A549 (cell line): ENCODE measurements at regions not wholly inside any gene's neighbourhood (a gene's known extent, or its start where the extent isn't known, plus 50 kb on each side); places are given as distances from the start of the nearest gene placed in this dataset.

ENCODE experiments used
- ATAC-seq, 2 experiments: fragments of 200-7000 bp in 1 of 2; fragments of >200 bp in 1 of 2; cut with Nextera tagmentation in 1 of 2; cut with Tn5 transposase in 1 of 2; 3 replicates each; pipeline versions ENCODE4 v1.8.0 to v1.9.1; 2018 to 2020; ENCODE audit warnings: mild to moderate bottlenecking in 1 of 2, moderate library complexity in 1 of 2
- CTCF ChIA-PET: fragments of 300-600 bp; sonication (Branson Sonifier 250); formaldehyde crosslinking; extraction: SDS; loops from one replicate; lab custom pipeline; 2021; ENCODE audit warnings: antibody characterized with exemption, inconsistent platforms; lab: Yijun Ruan, JAX
- POLR2A ChIA-PET: fragments of 350-600 bp; formaldehyde crosslinking; extraction: SDS; loops from one replicate; lab custom pipeline; 2021; ENCODE audit warnings: antibody characterized with exemption, inconsistent platforms; lab: Yijun Ruan, JAX
- DNase-seq, 2 experiments: peaks; one replicate each; pipeline versions ENCODE4 v3.0.0 to v3.0.0-alpha.2; 2011 to 2016; ENCODE audit warnings: low read depth in 1 of 2, low spot score in 1 of 2
- FAIRE-seq: peaks from 2 replicates; lab custom pipeline; 2011; peaks lifted over from hg19 to GRCh38; lab: Jason Lieb, UNC
- H3K27ac ChIP-seq, 2 experiments: fragments of >200 bp; sonication (Bioruptor Twin); formaldehyde crosslinking; 3 replicates each; pipeline ENCODE4 v1.5.1; 2016 to 2017
- H3K4me1 ChIP-seq: fragments of >200 bp; sonication (Bioruptor Twin); formaldehyde crosslinking; 3 replicates; pipeline ENCODE4 v1.6.1; 2016
- H3K4me2 ChIP-seq: fragments of >200 bp; sonication (Bioruptor Twin); formaldehyde crosslinking; 3 replicates; pipeline ENCODE4 v1.6.1; 2016
- H3K4me3 ChIP-seq: fragments of >200 bp; sonication (Bioruptor Twin); formaldehyde crosslinking; 3 replicates; pipeline ENCODE4 v1.5.1; 2016
- H3K9me3 ChIP-seq: fragments of >200 bp; sonication (Bioruptor Twin); formaldehyde crosslinking; 3 replicates; pipeline ENCODE4 v1.6.1; 2016
- CHD4 ChIP-seq: fragments of 200-600 bp; sonication (generic); IDR thresholded peaks from 2 replicates; pipeline ENCODE4 v1.6.1; 2016; ENCODE audit warnings: antibody characterized with exemption, mild to moderate bottlenecking, borderline replicate concordance
- EHF ChIP-seq: fragments of 250-450 bp; sonication (Bioruptor Pico); IDR thresholded peaks from 2 replicates; pipeline ENCODE4 v1.5.0; 2020; ENCODE audit warnings: mild to moderate bottlenecking
- EP300 ChIP-seq, 2 experiments: fragments of >200 bp; sonication (Bioruptor Twin); formaldehyde crosslinking; IDR thresholded peaks; 2 replicates in 1 of 2; 3 replicates in 1 of 2; pipeline ENCODE4 v1.6.1; 2016 to 2017
- ESRRA ChIP-seq: fragments of 150-350 bp; IDR thresholded peaks from 2 replicates; pipeline ENCODE4 v1.6.1; 2014; ENCODE audit warnings: mild to moderate bottlenecking, low read length, borderline replicate concordance
- GATA3 ChIP-seq: IDR thresholded peaks from 2 replicates; pipeline ENCODE4 v1.6.1; 2012; ENCODE audit warnings: borderline replicate concordance
- HOXB13 ChIP-seq: fragments of 250-450 bp; sonication (Bioruptor Pico); IDR thresholded peaks from 2 replicates; pipeline ENCODE4 v1.5.0; 2020; ENCODE audit warnings: low read depth, mild to moderate bottlenecking, moderate library complexity
- JUN ChIP-seq, 2 experiments: fragments of >200 bp; sonication (Bioruptor Twin); formaldehyde crosslinking; IDR thresholded peaks; 2 replicates in 1 of 2; 3 replicates in 1 of 2; pipeline ENCODE4 v1.6.1; 2016 to 2017
- JUNB ChIP-seq: fragments of >200 bp; sonication (Bioruptor Twin); formaldehyde crosslinking; IDR thresholded peaks from 2 replicates; pipeline ENCODE4 v1.6.1; 2016
- KDM5A ChIP-seq: fragments of 200-600 bp; sonication (generic); IDR thresholded peaks from 2 replicates; pipeline ENCODE4 v1.6.1; 2016; ENCODE audit warnings: antibody characterized with exemption, mild to moderate bottlenecking
- MAFK ChIP-seq: fragments of 450-650 bp; IDR thresholded peaks from 2 replicates; pipeline ENCODE4 v1.6.1; 2014; ENCODE audit not compliant: partially characterized antibody
- PHF8 ChIP-seq: fragments of 200-600 bp; sonication (generic); IDR thresholded peaks from 2 replicates; pipeline ENCODE4 v1.6.1; 2016; ENCODE audit warnings: low read depth, mild to moderate bottlenecking, antibody characterized with exemption, moderate library complexity, borderline replicate concordance
- RAD21 ChIP-seq, 2 experiments: fragments of >200 bp in 1 of 2; sonication (Bioruptor Twin) in 1 of 2; formaldehyde crosslinking in 1 of 2; IDR thresholded peaks in 1 of 2; conservative IDR thresholded peaks in 1 of 2; 2 replicates in 1 of 2; 3 replicates in 1 of 2; pipeline ENCODE4 v1.6.1; 2012 to 2018; ENCODE audit warnings: inconsistent platforms in 1 of 2
- RARB ChIP-seq: fragments of 250-450 bp; sonication (Bioruptor Pico); IDR thresholded peaks from 2 replicates; pipeline ENCODE4 v1.8.0; 2021; ENCODE audit warnings: mild to moderate bottlenecking, moderate library complexity
- SMC3 ChIP-seq: fragments of >200 bp; sonication (Bioruptor Twin); formaldehyde crosslinking; IDR thresholded peaks from 3 replicates; pipeline ENCODE4 v1.6.1; 2018; ENCODE audit warnings: inconsistent platforms
- TFCP2L1 ChIP-seq: fragments of 250-450 bp; sonication (Bioruptor Pico); IDR thresholded peaks from 2 replicates; pipeline ENCODE4 v1.5.0; 2021; ENCODE audit warnings: mild to moderate bottlenecking
- ZFP36 ChIP-seq: fragments of 450-650 bp; IDR thresholded peaks from 2 replicates; pipeline ENCODE4 v1.6.1; 2014; ENCODE audit warnings: borderline replicate concordance; ENCODE audit not compliant: partially characterized antibody
- ZNF302 ChIP-seq: fragments of 250-450 bp; sonication (Bioruptor Pico); IDR thresholded peaks from 2 replicates; pipeline ENCODE4 v1.9.0; 2021; ENCODE audit warnings: inconsistent platforms, mild to moderate bottlenecking, moderate library complexity
- WGBS: methylation state at CpG from one replicate; pipeline ENCODE4 v1.1.6; 2017; ENCODE audit errors: missing lambda C conversion rate; 5-methylcytosine and 5-hydroxymethylcytosine counted together
- TF ChIP-seq, protein P1 (sequence below): fragments of >200 bp; sonication (Bioruptor Twin); formaldehyde crosslinking; IDR thresholded peaks from 2 replicates; pipeline ENCODE4 v1.6.1; 2016
- TF ChIP-seq, protein P2 (sequence below): IDR thresholded peaks from 2 replicates; pipeline ENCODE4 v1.6.1; 2012
- TF ChIP-seq, protein P3 (sequence below): fragments of >200 bp; sonication (Bioruptor Twin); formaldehyde crosslinking; IDR thresholded peaks from 3 replicates; pipeline ENCODE4 v1.6.1; 2016
- TF ChIP-seq, protein P4 (sequence below): fragments of >200 bp; sonication (Bioruptor Twin); formaldehyde crosslinking; IDR thresholded peaks from 3 replicates; pipeline ENCODE4 v1.5.1; 2016

DNA sequence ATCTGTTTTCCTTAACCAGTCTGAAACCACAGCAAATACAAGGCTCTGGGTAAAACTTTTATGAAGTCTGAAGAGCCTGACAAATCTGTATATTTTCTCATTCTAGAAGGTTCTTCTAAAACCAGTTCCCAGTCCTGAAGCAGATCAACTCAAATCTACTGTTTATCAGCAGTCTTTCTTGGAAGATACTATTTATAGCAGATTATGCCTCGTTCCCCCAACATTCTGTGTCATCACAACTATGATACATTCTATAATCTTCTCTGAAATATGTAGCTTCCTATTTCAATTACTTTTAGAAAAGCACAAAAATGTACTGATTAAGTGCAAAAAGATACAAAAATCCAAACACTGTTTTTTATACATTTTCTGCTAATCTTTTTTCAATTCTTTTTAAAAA is 67.5 kb downstream of the NIBAN1 start:
- ATAC-seq (no peak), FAIRE-seq (no peak), DNase-seq (no peak)
- WGBS = 35% methylated on average over 1 of the region's 1 CpG
- Histone ChIP-seq H3K4me3 (no peak overlapping the region), H3K4me1 (peaks cover 9% of the 10 kb centered on the region; the same call in 2 of the 3 replicates), H3K27ac (no peak overlapping the region), H3K4me2 (no peak overlapping the region), H3K9me3 (no peaks in the 10 kb centered on the region)
- ChIA-PET CTCF (no interaction called here), POLR2A (interaction anchor here (0.6 kb wide), 1 partner anchor 264 kb away, joined by 3 read pairs; no protein-coding TSS in a partner anchor)
- TF ChIP-seq ESRRA (no peak), MAFK (no peak)

DNA sequence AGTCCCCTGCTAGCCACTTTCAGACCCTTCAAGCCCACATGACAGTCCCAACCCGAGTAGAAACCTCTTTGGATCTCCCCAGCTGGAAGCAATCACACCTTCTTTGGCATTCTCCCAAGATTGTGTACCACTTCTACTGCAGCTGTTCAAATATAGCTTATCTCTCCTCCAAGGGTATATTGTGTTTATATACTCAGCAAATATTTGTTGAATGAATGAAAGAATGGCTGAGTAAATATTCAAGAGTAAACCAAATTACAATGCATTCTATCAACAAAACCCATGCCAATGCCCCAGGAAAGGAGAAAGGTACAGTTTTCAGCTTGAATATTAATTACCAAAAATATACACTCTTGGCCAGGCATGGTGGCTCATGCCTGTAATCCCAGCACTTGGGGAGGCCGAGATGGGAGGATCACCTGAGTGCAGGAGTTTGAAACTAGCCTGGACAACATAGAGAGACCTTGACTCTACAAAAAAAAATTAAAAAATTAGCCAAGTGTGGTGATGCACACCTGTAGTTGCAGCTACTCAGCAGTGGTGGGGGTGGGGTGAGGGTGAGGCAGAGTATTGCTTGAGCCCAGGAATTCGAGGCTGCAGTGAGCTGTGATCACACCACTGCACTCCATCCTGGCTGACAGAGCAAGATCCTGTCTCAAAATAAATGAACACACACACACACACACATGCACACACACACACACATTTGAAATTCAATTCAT is 68.5 kb downstream of the NIBAN1 start:
- Histone ChIP-seq H3K4me2 (no peak overlapping the region), H3K4me1 (peaks cover 9% of the 10 kb centered on the region; the same call in 2 of the 3 replicates), H3K27ac (no peak overlapping the region), H3K9me3 (no peaks in the 10 kb centered on the region), H3K4me3 (no peak overlapping the region)
- ChIA-PET CTCF (interaction anchor here (1.4 kb wide), 2 partner anchors 10 to 101 kb away, joined by 3 to 4 read pairs; no protein-coding TSS in a partner anchor), POLR2A (interaction anchor here (0.6 kb wide), 1 partner anchor 265 kb away, joined by 3 read pairs; no protein-coding TSS in a partner anchor)
- ATAC-seq (peak in 1 of 2 experiments; percentile 21; a peak in 1 of 6 replicates), DNase-seq (peak in 1 of 2 experiments; percentile 19), FAIRE-seq (no peak)
- TF ChIP-seq JUN (IDR thresholded peaks at IDR 0.05) (no peak), EHF (no peak), TFCP2L1 (CRISPR knock-in tag) (no peak), ZFP36 (peak; percentile 31), CHD4 (no peak), GATA3 (peak; percentile 72), RAD21 (conservative IDR thresholded peaks at IDR 0.05 in 1 of 2, IDR thresholded peaks at IDR 0.05 in 1 of 2) (no peak), JUNB (no peak), EP300 (IDR thresholded peaks at IDR 0.05) (no peak), RARB (CRISPR knock-in tag) (no peak), KDM5A (no peak)
- TF ChIP-seq, protein P1, sequence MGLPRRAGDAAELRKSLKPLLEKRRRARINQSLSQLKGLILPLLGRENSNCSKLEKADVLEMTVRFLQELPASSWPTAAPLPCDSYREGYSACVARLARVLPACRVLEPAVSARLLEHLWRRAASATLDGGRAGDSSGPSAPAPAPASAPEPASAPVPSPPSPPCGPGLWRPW = no peak
- TF ChIP-seq, protein P2, sequence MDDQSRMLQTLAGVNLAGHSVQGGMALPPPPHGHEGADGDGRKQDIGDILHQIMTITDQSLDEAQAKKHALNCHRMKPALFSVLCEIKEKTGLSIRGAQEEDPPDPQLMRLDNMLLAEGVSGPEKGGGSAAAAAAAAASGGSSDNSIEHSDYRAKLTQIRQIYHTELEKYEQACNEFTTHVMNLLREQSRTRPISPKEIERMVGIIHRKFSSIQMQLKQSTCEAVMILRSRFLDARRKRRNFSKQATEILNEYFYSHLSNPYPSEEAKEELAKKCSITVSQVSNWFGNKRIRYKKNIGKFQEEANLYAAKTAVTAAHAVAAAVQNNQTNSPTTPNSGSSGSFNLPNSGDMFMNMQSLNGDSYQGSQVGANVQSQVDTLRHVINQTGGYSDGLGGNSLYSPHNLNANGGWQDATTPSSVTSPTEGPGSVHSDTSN = no peak
- TF ChIP-seq, protein P3, sequence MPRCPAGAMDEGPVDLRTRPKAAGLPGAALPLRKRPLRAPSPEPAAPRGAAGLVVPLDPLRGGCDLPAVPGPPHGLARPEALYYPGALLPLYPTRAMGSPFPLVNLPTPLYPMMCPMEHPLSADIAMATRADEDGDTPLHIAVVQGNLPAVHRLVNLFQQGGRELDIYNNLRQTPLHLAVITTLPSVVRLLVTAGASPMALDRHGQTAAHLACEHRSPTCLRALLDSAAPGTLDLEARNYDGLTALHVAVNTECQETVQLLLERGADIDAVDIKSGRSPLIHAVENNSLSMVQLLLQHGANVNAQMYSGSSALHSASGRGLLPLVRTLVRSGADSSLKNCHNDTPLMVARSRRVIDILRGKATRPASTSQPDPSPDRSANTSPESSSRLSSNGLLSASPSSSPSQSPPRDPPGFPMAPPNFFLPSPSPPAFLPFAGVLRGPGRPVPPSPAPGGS = 0 out of 3 replicates have a peak, but pooled peaks have one; percentile 26
- WGBS = 2% methylated on average over 3 of the region's 3 CpGs

DNA sequence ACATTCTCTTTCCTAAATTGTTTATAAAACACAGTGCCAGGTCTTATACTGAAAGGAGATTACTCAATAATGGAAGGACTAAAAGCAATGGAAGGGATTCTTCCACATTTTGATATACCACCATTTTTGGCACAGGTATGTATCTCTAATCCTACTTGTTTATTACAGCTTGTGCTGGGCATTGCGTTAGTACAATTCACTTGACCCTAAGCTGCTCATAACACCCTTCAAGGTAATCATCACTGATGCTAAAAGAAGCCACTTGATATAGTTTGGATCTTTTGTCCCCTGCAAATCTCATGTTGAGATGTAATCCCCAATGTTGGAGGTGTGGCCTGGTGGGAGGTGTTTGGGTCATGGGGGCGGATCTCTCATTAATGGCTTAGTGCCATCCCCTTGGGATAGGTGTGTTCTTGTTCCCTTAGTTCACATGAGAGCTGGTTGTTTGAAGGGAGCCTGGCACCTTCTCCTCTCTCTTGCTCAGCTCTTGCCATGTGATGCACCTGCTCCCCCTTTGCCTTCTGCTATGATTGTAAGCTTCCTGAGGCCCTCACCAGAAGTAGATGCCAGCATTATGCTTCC is 71.1 kb downstream of the NIBAN1 start:
- Histone ChIP-seq H3K4me3 (no peak overlapping the region), H3K27ac (no peak overlapping the region), H3K4me2 (no peak overlapping the region)
- CTCF ChIA-PET = interaction anchor here (0.8 kb wide), 1 partner anchor 97 kb away, joined by 3 read pairs; no protein-coding TSS in a partner anchor
- TF ChIP-seq HOXB13 (CRISPR knock-in tag) (no peak), PHF8 (no peak), JUNB (no peak), ESRRA (no peak), SMC3 (no peak), ZFP36 (no peak), ZNF302 (CRISPR knock-in tag) (no peak), CHD4 (no peak)
- TF ChIP-seq, protein P4, sequence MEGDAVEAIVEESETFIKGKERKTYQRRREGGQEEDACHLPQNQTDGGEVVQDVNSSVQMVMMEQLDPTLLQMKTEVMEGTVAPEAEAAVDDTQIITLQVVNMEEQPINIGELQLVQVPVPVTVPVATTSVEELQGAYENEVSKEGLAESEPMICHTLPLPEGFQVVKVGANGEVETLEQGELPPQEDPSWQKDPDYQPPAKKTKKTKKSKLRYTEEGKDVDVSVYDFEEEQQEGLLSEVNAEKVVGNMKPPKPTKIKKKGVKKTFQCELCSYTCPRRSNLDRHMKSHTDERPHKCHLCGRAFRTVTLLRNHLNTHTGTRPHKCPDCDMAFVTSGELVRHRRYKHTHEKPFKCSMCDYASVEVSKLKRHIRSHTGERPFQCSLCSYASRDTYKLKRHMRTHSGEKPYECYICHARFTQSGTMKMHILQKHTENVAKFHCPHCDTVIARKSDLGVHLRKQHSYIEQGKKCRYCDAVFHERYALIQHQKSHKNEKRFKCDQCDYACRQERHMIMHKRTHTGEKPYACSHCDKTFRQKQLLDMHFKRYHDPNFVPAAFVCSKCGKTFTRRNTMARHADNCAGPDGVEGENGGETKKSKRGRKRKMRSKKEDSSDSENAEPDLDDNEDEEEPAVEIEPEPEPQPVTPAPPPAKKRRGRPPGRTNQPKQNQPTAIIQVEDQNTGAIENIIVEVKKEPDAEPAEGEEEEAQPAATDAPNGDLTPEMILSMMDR = no peak
- TF ChIP-seq, all 56 proteins: peak for 0
- FAIRE-seq (no peak), DNase-seq (no peak), ATAC-seq (no peak)
- peaks cover 9% of the 10 kb centered on the region; the same call in 2 of the 3 replicates for H3K4me1 ChIP-seq
- POLR2A ChIA-PET = no interaction called here
- WGBS = 19% methylated on average over 2 of the region's 2 CpGs
- no peaks in the 10 kb centered on the region for H3K9me3 ChIP-seq
